ENCODE measurements at regions not wholly inside any gene's neighbourhood (a gene's known extent, or its start where the extent isn't known, plus 50 kb on each side); places are given as distances from the start of the nearest gene placed in this dataset.
"Not testable (repeated sequence)": the region's sequence is repeated elsewhere in the genome, so short reads cannot be mapped to it uniquely, and the experiment has no call there.

- Histone ChIP-seq H3K4me3 (ENCODE audit: low read length) (no peak overlapping the region), H3K27me3 (ENCODE audit: insufficient read depth, low read length) (no peaks in the 10 kb centered on the region), H3K36me3 (ENCODE audit: insufficient read depth, low read length) (no peaks in the 10 kb centered on the region), H3K9me3 (ENCODE audit: low read length) (no peaks in the 10 kb centered on the region), H2AFZ (ENCODE audit: low read depth, low read length) (no peak overlapping the region), H3K4me1 (ENCODE audit: insufficient read depth, low read length) (no peaks in the 10 kb centered on the region)
Observed at GRCh38 chr3:78312851-78313250, 1273.0 kb downstream of the ROBO2 start.

- no peaks in the 10 kb centered on the region for H3K9me3 ChIP-seq (ENCODE audit: low read length)
- no peaks in the 10 kb centered on the region for H3K27me3 ChIP-seq (ENCODE audit: insufficient read depth, low read length)
- H3K4me1 ChIP-seq (ENCODE audit: insufficient read depth, low read length): no peaks in the 10 kb centered on the region
Observed at GRCh38 chr3:78313332-78313731, 1273.4 kb downstream of the ROBO2 start.

GRCh38 chr3:78314327-78314726 is 1274.4 kb downstream of the ROBO2 start:
- Histone ChIP-seq H2AFZ (ENCODE audit: low read depth, low read length) (no peak overlapping the region), H3K4me3 (ENCODE audit: low read length) (no peak overlapping the region), H3K4me1 (ENCODE audit: insufficient read depth, low read length) (no peaks in the 10 kb centered on the region), H3K9me3 (ENCODE audit: low read length) (no peaks in the 10 kb centered on the region), H3K36me3 (ENCODE audit: insufficient read depth, low read length) (no peaks in the 10 kb centered on the region), H3K27me3 (ENCODE audit: insufficient read depth, low read length) (no peaks in the 10 kb centered on the region)

More at GRCh38 chr3:78313332-78313731, 1273.4 kb downstream of the ROBO2 start:
- Histone ChIP-seq H3K4me3 (ENCODE audit: low read length) (no peak overlapping the region), H2AFZ (ENCODE audit: low read depth, low read length) (no peak overlapping the region), H3K36me3 (ENCODE audit: insufficient read depth, low read length) (no peaks in the 10 kb centered on the region)

- no peak overlapping the region for H3K4me3 ChIP-seq (ENCODE audit: low read length)
- H3K9me3 ChIP-seq (ENCODE audit: low read length): no peaks in the 10 kb centered on the region
Observed at GRCh38 chr3:78317774-78318173, 1277.9 kb downstream of the ROBO2 start.

GRCh38 chr3:78322780-78323179 is 1282.9 kb downstream of the ROBO2 start:
- Histone ChIP-seq H2AFZ (ENCODE audit: low read depth, low read length) (no peak overlapping the region), H3K27me3 (ENCODE audit: insufficient read depth, low read length) (no peaks in the 10 kb centered on the region), H3K9me3 (ENCODE audit: low read length) (no peaks in the 10 kb centered on the region), H3K36me3 (ENCODE audit: insufficient read depth, low read length) (no peaks in the 10 kb centered on the region), H3K4me3 (ENCODE audit: low read length) (no peak overlapping the region), H3K4me1 (ENCODE audit: insufficient read depth, low read length) (no peaks in the 10 kb centered on the region)

More at GRCh38 chr3:78317774-78318173, 1277.9 kb downstream of the ROBO2 start:
- Histone ChIP-seq H3K36me3 (ENCODE audit: insufficient read depth, low read length) (no peaks in the 10 kb centered on the region), H3K27me3 (ENCODE audit: insufficient read depth, low read length) (no peaks in the 10 kb centered on the region), H3K4me1 (ENCODE audit: insufficient read depth, low read length) (no peaks in the 10 kb centered on the region), H2AFZ (ENCODE audit: low read depth, low read length) (no peak overlapping the region)

GRCh38 chr3:78337801-78338211 is 1297.9 kb downstream of the ROBO2 start:
- H3K27me3 ChIP-seq (ENCODE audit: insufficient read depth, low read length): no peaks in the 10 kb centered on the region
- no peak overlapping the region for H3K4me3 ChIP-seq (ENCODE audit: low read length)
- no peaks in the 10 kb centered on the region for H3K9me3 ChIP-seq (ENCODE audit: low read length)
- H3K4me1 ChIP-seq (ENCODE audit: insufficient read depth, low read length): peaks cover 22% of the 10 kb centered on the region
- no peaks in the 10 kb centered on the region for H3K36me3 ChIP-seq (ENCODE audit: insufficient read depth, low read length)
- H2AFZ ChIP-seq (ENCODE audit: low read depth, low read length): no peak overlapping the region

- peaks cover 22% of the 10 kb centered on the region for H3K4me1 ChIP-seq (ENCODE audit: insufficient read depth, low read length)
- H3K9me3 ChIP-seq (ENCODE audit: low read length): no peaks in the 10 kb centered on the region
- H2AFZ ChIP-seq (ENCODE audit: low read depth, low read length): no peak overlapping the region
- H3K36me3 ChIP-seq (ENCODE audit: insufficient read depth, low read length): no peaks in the 10 kb centered on the region
- no peaks in the 10 kb centered on the region for H3K27me3 ChIP-seq (ENCODE audit: insufficient read depth, low read length)
- no peak overlapping the region for H3K4me3 ChIP-seq (ENCODE audit: low read length)
Observed at GRCh38 chr3:78338405-78338804, 1298.5 kb downstream of the ROBO2 start.

- Histone ChIP-seq H3K4me3 (ENCODE audit: low read length) (no peak overlapping the region), H3K4me1 (ENCODE audit: insufficient read depth, low read length) (peaks cover 27% of the 10 kb centered on the region), H3K36me3 (ENCODE audit: insufficient read depth, low read length) (no peaks in the 10 kb centered on the region), H3K9me3 (ENCODE audit: low read length) (no peaks in the 10 kb centered on the region), H3K27me3 (ENCODE audit: insufficient read depth, low read length) (no peaks in the 10 kb centered on the region), H2AFZ (ENCODE audit: low read depth, low read length) (no peak overlapping the region)
Observed at GRCh38 chr3:78343221-78343620, 1303.3 kb downstream of the ROBO2 start.

GRCh38 chr3:78344267-78344666 is 1304.4 kb downstream of the ROBO2 start:
- not testable (repeated sequence) for H3K4me3 ChIP-seq (ENCODE audit: low read length); H2AFZ ChIP-seq (ENCODE audit: low read depth, low read length); H3K36me3 ChIP-seq (ENCODE audit: insufficient read depth, low read length); H3K9me3 ChIP-seq (ENCODE audit: low read length); H3K27me3 ChIP-seq (ENCODE audit: insufficient read depth, low read length)
- peaks cover 19% of the 10 kb centered on the region for H3K4me1 ChIP-seq (ENCODE audit: insufficient read depth, low read length)

- no peaks in the 10 kb centered on the region for H3K27me3 ChIP-seq (ENCODE audit: insufficient read depth, low read length)
- H3K4me3 ChIP-seq (ENCODE audit: low read length): no peak overlapping the region
- no peaks in the 10 kb centered on the region for H3K36me3 ChIP-seq (ENCODE audit: insufficient read depth, low read length)
- H3K9me3 ChIP-seq (ENCODE audit: low read length): no peaks in the 10 kb centered on the region
- H2AFZ ChIP-seq (ENCODE audit: low read depth, low read length): no peak overlapping the region
- H3K4me1 ChIP-seq (ENCODE audit: insufficient read depth, low read length): peaks cover 19% of the 10 kb centered on the region
Observed at GRCh38 chr3:78344918-78345317, 1305.0 kb downstream of the ROBO2 start.

GRCh38 chr3:78347176-78347575 is 1307.3 kb downstream of the ROBO2 start:
- Histone ChIP-seq H3K36me3 (ENCODE audit: insufficient read depth, low read length) (no peaks in the 10 kb centered on the region), H3K27me3 (ENCODE audit: insufficient read depth, low read length) (no peaks in the 10 kb centered on the region), H3K9me3 (ENCODE audit: low read length) (no peaks in the 10 kb centered on the region), H3K4me1 (ENCODE audit: insufficient read depth, low read length) (peaks cover 19% of the 10 kb centered on the region), H3K4me3 (ENCODE audit: low read length) (no peak overlapping the region), H2AFZ (ENCODE audit: low read depth, low read length) (no peak overlapping the region)

GRCh38 chr3:78348664-78349063 is 1308.8 kb downstream of the ROBO2 start:
- Histone ChIP-seq H3K36me3 (ENCODE audit: insufficient read depth, low read length) (no peaks in the 10 kb centered on the region), H3K4me3 (ENCODE audit: low read length) (no peak overlapping the region), H3K27me3 (ENCODE audit: insufficient read depth, low read length) (no peaks in the 10 kb centered on the region), H3K9me3 (ENCODE audit: low read length) (no peaks in the 10 kb centered on the region), H3K4me1 (ENCODE audit: insufficient read depth, low read length) (peaks cover 19% of the 10 kb centered on the region), H2AFZ (ENCODE audit: low read depth, low read length) (no peak overlapping the region)

- Histone ChIP-seq H3K4me3 (ENCODE audit: low read length) (no peak overlapping the region), H3K36me3 (ENCODE audit: insufficient read depth, low read length) (no peaks in the 10 kb centered on the region), H3K4me1 (ENCODE audit: insufficient read depth, low read length) (peaks cover 19% of the 10 kb centered on the region), H2AFZ (ENCODE audit: low read depth, low read length) (no peak overlapping the region), H3K9me3 (ENCODE audit: low read length) (no peaks in the 10 kb centered on the region), H3K27me3 (ENCODE audit: insufficient read depth, low read length) (no peaks in the 10 kb centered on the region)
Observed at GRCh38 chr3:78349571-78349970, 1309.7 kb downstream of the ROBO2 start.

GRCh38 chr3:78351334-78351733 is 1311.4 kb downstream of the ROBO2 start:
- Histone ChIP-seq H3K27me3 (ENCODE audit: insufficient read depth, low read length) (no peaks in the 10 kb centered on the region), H2AFZ (ENCODE audit: low read depth, low read length) (no peak overlapping the region), H3K36me3 (ENCODE audit: insufficient read depth, low read length) (no peaks in the 10 kb centered on the region), H3K4me1 (ENCODE audit: insufficient read depth, low read length) (peaks cover 15% of the 10 kb centered on the region), H3K4me3 (ENCODE audit: low read length) (no peak overlapping the region), H3K9me3 (ENCODE audit: low read length) (no peaks in the 10 kb centered on the region)
